ENCODE measurements at regions not wholly inside any gene's neighbourhood (a gene's known extent, or its start where the extent isn't known, plus 50 kb on each side); places are given as distances from the start of the nearest gene placed in this dataset.

DNA sequence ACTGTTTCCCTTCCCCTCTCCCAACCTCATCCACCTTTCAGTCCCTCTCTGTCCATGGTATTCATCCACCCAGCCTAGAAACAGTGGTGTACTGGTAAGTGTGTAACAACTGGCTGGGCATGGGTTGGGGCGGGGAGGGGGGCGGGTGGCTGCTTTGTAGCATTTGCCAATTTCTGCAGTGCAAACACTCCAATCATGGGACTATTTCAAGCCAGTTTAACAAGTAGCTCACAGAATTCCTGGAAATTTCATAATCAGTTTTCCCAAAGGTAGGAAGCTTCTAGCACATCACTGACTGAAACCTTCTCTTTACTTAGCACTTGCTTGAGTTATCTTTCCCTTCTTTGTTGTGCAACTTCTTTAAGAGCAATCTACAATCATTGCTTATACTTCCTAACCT is 100.8 kb upstream of the WASF3 start:
- ATAC-seq (no peak), DNase-seq (ENCODE audit: low spot score) (no peak)

DNA sequence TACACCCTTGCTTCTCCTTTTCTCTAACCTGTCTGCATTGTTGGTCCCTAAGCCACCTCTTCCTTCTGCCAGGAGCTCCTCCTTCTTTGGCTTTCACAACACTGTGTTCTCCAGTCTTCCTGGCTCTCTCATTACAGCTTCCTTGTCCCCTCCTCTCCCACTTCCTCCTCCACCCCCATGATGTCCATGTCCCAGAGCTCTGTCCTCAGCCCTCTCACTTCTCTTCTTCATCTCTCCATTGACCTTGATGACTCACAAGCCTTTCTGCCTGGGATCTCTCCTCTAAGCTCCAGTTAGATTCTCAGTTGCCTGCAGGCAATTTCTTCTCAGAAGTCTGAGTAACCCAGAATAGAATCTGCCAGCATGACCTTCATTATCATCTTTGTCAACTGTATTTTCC is 100.3 kb upstream of the WASF3 start:
- no peak for ATAC-seq
- DNase-seq (ENCODE audit: low spot score): no peak

DNA sequence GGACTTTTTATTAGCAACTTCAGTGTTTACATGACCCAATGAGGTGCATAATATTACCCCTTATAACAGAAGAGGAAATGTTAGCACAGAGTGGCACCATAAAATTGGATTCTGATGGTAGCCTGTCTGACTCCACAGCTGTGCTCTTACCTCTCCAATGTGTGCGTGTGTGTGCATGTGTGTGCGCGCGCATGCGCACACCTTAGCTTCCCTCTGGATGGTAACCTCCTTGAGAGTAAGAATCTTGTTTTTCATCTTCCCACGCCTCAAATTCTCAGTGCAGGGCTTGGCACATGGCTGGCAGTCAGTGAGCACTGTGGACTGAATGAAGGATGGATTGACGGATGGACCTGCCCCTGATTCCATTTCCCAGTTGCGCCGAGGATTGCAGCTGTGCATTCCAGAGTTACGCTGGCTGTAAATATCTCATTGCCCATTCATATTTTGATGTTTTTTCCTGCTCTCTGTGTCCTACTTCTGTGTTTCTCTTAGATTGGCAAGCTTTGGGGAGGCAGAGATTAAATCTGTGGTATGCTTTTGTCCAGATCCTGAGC is 99.2 kb upstream of the WASF3 start:
- no peak for DNase-seq (ENCODE audit: low spot score)
- ATAC-seq: no peak

DNA sequence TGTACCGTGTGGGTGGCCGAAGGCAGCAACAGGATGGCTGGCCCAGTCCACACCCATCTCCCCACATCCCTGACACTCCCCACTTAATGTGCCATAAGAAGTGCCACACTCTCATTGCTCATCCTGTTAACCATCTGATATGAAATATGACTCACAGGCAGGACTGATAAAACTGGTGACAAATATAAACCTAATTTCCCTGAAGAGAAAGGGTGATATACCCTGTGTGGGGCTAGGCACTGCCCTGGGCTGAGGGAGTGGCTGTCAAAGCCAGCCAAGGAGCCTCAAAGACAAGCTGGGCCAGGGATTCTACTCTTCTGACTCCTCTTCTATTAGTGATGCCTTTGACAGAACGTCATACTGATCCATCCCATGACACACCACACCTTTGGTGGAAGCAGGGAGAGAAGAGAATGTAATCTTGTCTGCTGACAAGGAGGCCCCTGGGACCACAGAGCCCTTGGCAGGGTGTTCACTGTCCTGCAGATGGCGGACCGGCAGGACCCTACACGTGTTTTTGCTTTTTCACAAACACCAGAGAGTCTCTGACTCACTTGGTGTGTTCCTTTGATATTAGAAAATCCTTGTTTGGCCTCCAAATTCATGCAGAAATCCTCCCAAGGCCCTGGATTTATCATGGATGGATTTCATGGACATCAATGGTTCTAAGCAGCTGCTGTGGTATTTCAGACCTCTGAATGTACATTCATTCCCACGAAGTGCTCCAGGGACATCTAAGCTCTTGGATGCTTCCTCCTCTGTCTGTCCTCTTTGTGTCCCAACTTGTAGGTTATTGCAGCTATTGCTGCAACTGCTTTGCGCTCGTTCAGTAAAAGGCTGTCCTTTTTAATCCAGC is 98.0 kb upstream of the WASF3 start:
- DNase-seq (ENCODE audit: low spot score): no peak
- no peak for ATAC-seq

DNA sequence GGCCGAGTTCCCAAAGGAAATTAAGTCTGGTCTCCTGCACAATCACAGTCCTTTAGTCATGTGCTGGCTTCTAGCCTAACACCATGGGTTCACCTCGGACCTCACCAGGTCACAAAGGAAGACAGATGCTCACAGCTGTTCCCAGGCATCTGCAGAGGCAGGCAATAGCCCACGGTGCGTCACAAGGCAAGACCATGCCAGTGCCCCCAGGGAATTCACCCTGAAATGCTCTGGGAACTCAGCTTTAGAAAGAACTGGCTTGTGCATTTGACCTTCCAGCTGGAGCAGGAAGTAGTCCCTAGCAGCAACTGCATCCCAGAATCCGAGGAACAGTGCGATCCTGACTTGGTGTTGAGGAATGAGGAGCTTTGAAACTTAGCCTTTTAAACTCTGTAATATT is 96.8 kb upstream of the WASF3 start:
- DNase-seq (ENCODE audit: low spot score) (no peak), ATAC-seq (no peak)

DNA sequence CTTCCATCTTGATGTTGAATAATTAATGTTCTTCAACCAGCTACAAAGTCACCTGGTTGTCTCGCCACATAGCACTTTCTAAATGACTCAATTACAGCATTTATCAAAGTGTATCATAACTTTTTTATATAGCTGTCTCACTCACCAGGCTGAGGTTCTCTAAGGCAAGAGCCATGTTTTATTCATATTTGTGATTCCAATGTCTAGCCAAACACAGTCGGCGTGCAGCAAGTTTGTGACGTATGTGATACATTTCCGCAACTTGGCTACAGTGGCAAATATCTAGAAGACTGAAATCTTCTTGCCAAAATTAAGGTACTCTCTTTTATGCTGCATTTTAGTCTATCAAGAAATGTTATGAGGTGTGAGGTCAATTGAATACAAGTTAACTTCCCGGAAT is 94.2 kb upstream of the WASF3 start:
- ATAC-seq: no peak
- no peak for DNase-seq (ENCODE audit: low spot score)

DNA sequence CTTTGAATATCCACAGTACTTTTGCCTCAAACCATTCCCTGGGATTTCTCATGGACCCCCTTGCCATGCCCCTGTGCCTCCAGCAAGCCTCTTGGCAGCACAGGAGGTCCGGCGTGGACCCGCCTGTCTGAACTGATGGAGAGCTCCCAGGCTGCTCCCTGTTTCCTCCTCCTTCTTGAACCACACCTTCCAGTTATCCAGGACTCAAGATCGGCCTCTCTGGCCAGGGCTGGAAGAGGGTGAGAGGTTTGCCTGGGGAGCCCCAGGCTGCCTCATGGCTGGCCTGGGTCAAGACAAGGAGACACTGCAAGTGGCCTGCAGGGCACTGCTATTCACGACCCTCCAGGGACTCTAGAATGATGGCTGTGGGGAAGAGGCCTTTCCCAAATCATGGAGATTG is 93.6 kb upstream of the WASF3 start:
- no peak for DNase-seq (ENCODE audit: low spot score)
- ATAC-seq: no peak

DNA sequence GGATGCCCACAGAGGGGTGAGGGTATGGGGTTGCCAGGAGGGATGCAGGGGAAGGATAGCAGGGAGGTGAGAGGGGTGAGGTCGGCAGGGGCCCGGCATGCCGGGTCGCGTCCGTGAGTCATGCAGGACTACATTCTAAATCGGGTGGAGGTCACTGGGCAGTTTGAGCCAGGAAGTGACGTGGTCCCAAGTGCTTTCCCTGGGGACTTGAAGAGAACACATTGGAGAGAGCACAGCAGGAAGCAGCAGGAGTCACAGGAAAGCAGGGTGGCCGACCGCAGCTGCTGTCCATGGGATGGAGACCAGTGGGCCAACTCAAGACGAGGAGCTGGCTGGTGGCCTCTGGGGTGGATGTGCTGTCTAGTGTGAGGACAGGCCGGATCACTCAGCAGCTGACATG is 92.0 kb upstream of the WASF3 start:
- no peak for ATAC-seq
- no peak for DNase-seq (ENCODE audit: low spot score)

DNA sequence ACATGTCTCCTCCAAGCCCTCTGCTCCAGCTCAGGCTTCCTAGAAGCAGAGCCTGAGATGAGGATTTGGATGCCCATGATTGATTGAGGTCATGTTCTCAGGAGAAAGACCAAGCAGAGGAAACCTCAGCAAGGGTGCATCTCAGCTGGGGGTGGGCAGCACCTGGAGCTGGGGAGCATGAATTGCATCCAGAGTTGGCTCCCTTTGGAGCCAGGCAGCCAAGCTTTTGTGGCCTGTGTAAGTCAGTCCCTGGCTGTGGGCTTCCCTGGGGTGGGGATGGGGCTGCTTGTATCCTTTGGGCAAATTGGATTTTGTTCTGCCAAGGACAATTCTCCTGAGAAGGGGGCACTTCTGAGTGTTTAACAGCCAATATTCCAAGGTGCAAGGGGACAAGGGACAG is 91.5 kb upstream of the WASF3 start:
- DNase-seq (ENCODE audit: low spot score): no peak
- ATAC-seq: no peak

DNA sequence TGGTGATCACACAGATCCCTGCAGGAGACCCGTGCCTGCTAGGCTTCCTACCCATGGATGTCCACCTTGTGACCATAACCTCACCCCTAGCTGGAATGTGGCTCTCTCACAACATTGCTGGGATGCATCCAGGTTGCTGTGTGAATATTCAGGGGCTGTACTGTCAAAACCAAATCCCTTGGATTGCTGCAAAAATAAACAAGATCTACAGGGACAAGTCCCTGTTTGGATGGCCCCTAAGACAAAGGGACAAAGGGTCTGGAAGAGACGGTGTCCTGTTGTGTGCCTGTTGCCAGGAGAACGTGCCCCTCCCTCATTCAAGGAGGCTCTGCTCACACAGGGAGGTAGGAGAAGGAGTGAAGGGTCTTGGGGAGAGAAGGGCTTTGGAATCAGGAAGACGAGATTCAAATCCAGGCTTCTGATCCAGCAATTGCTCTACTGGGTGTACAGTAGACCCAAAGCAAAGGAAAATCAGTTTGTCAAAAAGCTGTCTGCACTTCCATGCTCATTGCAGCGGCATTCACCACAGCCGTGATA is 89.2 kb upstream of the WASF3 start:
- DNase-seq (ENCODE audit: low spot score) (no peak), ATAC-seq (no peak)

DNA sequence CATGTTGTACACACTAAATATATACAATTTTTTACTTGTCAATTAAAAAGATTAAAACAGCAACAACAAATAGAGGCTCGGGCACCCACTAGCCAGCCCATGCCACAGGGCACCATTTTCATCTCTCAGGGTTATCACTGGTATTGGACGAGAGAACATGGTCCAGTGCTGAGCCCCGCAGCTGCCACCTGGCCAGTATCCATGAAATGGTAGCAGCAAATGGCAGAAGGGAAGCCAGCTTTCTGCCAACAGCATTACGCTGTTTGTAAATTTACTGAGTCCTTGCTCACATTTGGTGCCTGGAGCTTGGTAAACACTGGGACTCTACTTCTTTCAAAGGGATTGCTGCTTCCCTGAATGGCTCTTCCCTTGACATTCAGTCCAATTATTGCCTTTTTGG is 87.9 kb upstream of the WASF3 start:
- ATAC-seq (no peak), DNase-seq (ENCODE audit: low spot score) (no peak)

DNA sequence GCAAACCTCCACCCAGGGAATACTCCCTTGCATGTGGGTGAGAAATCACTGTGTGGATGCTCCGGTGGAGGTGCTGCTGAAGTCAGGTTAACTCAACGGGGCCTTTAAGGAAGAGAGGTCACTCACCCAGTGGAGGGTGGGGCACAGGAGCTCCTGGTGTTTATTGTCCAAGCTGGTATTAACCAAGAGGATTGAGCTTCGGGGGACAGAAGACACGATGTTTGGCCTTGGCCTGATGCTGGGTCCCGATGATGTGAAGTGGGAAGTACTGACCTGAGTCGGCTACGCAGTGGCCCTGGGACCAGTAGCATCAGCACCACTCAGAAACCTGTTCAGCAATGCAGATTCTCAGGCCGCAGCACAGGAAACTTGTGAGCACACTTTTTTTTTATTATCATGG is 85.7 kb upstream of the WASF3 start:
- no peak for DNase-seq (ENCODE audit: low spot score)
- no peak for ATAC-seq

DNA sequence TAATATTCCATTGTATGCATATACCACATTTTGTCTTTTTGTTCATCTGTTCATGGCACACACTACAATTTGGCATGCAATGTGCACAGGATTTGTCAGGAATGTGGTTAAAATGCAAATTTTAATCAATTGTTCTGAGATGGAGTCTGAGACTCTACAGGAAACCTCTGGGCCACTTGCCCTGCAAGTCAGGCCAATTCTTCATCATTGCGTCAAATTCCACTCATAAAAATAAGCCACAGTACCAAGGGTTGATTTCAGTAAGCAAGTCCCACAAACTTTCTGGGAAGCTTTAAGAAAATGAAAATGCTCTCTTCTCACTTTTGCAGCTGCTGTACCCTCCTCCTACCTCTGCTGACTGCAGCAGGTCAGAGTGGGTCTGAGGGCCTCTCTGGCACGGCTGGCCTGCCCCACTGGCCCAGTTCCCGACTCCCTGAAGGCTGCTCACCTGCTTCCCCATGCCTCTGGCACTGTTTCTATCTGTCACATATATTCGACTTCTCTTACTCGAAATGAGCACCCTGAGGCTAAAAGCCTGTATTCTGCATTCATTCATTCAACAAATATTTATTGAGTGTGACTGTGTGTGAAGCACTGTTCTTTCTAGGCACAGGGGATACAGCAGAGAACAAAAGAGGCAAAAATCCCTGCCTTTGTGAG is 83.8 kb upstream of the WASF3 start:
- ATAC-seq (no peak), DNase-seq (ENCODE audit: low spot score) (no peak)

DNA sequence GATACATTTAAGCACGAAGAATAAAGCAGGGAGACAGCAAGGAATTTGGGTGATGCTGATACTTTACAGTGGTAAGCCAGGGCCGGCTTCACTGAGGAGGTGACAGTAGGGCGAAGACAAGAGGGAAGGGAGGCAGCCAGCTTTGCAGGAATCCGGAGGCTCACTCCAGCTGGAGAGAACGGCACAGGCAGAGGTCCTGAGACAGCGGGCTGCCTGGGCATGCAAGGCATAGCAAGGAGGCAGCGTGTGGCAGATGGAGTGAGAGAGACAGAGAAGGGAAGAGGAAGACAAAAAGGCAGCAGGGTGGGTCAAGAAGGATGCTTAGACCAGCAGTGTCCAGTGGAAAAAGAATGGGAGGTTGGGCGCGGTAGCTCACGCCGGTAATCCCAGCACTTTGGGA is 83.2 kb upstream of the WASF3 start:
- ATAC-seq: no peak

DNA sequence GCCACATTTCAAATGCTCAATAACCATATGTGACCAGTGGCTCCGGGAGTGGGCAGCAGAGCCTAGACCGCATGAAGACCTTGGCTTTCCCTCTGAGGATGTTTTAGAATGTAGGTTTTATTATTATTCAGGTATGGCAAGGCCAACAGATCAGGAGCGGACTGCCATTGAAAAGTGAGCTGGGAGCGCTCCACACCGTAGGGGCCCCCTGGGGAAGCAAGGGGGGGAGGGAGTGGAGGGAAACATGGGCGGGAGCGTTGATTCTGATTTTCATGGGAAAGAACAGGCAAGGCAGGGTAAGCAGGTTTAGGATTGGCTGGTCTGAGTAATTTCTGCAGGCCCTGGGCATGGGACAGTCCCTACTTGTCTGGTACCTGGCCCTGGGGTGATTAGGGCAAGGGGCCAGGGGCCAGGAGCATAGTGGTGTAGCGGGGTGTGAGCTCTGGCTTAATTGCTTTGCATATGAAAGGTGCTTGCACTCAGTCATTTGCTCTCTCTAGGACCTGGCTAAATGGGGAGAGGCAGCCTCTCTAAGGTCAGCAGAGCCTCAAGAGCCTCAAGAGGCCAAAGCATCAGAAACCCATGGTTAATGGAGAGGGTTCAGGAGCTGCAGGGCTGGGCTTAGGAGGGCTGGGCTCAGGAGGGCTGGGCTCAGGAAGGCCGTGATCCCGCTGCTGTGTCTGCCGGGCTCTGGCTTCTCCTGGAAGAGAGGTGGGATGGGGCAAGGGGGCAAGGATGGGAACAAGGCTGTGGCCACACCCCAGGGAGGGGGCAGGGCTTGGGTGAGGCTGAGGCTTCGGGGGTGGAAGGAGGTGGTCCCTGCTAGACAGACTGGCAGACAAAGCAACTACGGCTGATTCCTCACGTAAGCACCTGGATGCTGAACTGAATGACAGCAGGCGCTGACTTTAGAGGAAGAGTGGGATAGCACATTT is 82.0 kb upstream of the WASF3 start:
- DNase-seq (ENCODE audit: low spot score) (no peak), ATAC-seq (no peak)

More for the DNA sequence above, 83.2 kb upstream of the WASF3 start:
- no peak for DNase-seq (ENCODE audit: low spot score)

DNA sequence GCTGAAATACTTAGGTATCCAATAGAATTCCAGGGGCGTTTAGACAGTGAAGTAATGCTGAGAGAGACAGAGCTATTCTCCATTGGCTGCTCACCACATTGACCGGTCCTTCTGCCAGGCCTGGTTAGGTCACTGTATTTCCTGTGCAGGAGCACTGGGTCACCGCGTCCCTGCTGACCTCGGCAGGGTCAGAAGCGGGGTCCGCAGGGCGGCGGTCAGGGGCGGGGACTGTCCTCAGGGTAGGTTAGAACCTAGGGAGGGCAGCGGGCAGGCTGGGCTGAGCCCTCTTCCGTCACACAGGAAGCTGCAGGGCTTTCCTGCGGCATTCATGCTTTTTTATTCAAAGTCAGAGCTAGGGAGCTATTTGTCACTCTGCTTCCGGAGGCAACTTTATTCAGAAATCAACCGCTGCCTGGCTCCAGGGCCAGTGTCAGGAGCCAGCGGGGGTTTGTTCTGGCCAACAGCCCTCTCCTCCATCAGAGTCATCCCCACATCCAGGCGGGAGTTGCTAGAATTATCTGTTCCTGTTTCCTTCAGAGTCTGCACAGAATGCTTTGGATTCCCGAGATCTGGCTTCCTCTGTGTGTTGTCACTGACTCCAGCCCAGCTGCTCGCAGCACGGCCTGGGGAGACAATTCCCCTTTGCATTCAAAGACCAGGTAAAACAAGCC is 81.2 kb upstream of the WASF3 start:
- DNase-seq (ENCODE audit: low spot score): no peak
- peak; percentile 62 for ATAC-seq

DNA sequence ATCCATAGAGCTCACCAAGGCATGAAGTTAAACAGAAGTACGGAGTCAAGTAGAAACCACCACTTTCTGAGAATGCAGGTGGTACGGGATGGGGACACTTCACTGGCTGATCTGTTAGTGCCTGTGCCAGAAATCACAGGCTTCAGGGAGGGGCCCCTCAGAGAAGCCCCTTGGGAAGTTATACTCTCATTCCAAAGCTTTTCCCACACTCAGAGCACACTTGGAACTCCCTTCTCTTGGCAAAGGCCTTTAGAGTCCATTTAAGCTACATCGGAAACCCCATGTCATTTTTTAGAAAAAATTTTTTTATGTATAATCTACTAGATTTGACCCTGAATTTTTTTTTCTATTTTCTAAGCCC is 80.7 kb upstream of the WASF3 start:
- DNase-seq (ENCODE audit: low spot score) (no peak), ATAC-seq (no peak)

DNA sequence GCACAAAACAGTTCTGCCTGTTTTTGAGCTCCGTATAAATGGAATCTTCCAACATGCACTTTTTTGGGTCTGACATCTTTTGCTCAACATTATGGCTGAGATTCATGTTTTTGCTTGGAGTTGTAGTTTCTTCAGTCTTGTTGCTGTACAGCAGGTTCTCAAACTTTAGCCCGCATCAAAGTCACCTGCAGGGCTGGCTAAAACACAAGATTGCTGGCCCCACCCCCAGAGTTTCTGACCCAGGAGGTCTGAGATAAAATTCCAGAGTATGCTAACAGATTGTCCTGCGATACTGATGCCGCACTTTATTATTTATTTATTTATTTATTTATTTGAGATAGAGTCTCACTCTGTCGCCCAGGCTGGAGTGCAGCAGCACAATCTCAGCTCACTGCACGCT is 79.8 kb upstream of the WASF3 start:
- DNase-seq (ENCODE audit: low spot score) (no peak), ATAC-seq (no peak)

DNA sequence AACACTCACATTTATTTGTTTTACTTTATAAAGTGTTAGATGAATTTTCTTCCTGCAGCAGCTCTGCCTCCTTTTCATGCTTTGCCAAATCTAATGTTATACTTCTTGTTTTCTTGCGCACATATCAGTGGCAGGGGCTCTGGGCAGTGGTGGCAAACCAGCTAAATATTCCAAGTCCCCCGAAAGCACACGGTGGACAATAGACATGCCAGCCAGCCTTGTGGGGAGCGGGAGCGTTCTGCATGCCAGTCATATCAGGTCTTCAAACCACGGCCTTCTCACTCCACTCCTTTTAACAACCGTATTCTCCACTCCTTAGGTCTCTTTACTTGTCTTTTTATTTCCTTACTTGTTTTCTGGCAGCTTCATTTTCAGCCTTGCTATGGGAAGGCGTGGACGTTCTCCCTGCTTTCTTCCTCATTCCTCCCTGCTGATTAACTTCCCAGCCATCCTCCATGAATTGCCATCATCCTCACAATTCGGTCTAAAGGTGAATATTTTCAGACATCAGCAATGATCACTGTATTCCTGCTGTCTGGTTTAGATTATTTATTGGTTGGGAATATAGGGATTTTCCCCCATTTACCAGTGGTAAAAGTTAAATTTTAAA is 77.1 kb upstream of the WASF3 start:
- ATAC-seq (no peak), DNase-seq (ENCODE audit: low spot score) (no peak)
